H9 (cell line): ENCODE measurements at regions not wholly inside any gene's neighbourhood (a gene's known extent, or its start where the extent isn't known, plus 50 kb on each side); places are given as distances from the start of the nearest gene placed in this dataset.

ENCODE experiments used
- DNase-seq: peaks from one replicate; pipeline ENCODE4 v3.0.0-alpha.2; 2017
- H2AFZ ChIP-seq: one replicate; pipeline ENCODE4 v1.6.1; 2013; ENCODE audit warnings: mild to moderate bottlenecking, low read length, control low read depth, moderate library complexity
- H2AK5ac ChIP-seq: 2 replicates; pipeline ENCODE4 v1.6.1; 2013; ENCODE audit warnings: low read length, control low read depth, mixed read lengths; ENCODE audit not compliant: insufficient read length
- H2BK120ac ChIP-seq: one replicate; pipeline ENCODE4 v1.6.1; 2013; ENCODE audit warnings: low read depth, mild to moderate bottlenecking, low read length, control low read depth, inconsistent platforms; ENCODE audit not compliant: poor library complexity, severe bottlenecking
- H2BK12ac ChIP-seq: 2 replicates; pipeline ENCODE4 v1.6.1; 2013; ENCODE audit warnings: low read length, control low read depth, mixed read lengths, low read depth; ENCODE audit not compliant: insufficient read length
- H2BK15ac ChIP-seq: 2 replicates; pipeline ENCODE4 v1.6.1; 2013; ENCODE audit warnings: low read depth, low read length, control low read depth
- H2BK20ac ChIP-seq: one replicate; pipeline ENCODE4 v1.6.1; 2013; ENCODE audit warnings: low read depth, mild to moderate bottlenecking, low read length, control low read depth, inconsistent platforms; ENCODE audit not compliant: poor library complexity, severe bottlenecking
- H2BK5ac ChIP-seq: 2 replicates; pipeline ENCODE4 v1.6.1; 2013; ENCODE audit warnings: low read length, control low read depth, mixed read lengths; ENCODE audit not compliant: insufficient read length
- H3K14ac ChIP-seq: 2 replicates; pipeline ENCODE4 v1.6.1; 2013; ENCODE audit warnings: low read length, control low read depth; ENCODE audit not compliant: insufficient read depth
- H3K18ac ChIP-seq: 2 replicates; pipeline ENCODE4 v1.6.1; 2013; ENCODE audit warnings: low read depth, mild to moderate bottlenecking, mixed read lengths, low read length, control low read depth; ENCODE audit not compliant: insufficient read length
- H3K23ac ChIP-seq: 2 replicates; pipeline ENCODE4 v1.6.1; 2013; ENCODE audit warnings: low read length, control low read depth, mixed read lengths, low read depth; ENCODE audit not compliant: insufficient read length
- H3K23me2 ChIP-seq: 2 replicates; pipeline ENCODE4 v1.6.1; 2013; ENCODE audit warnings: low read depth, mild to moderate bottlenecking, mixed read lengths, low read length, control low read depth; ENCODE audit not compliant: insufficient read length, poor library complexity, severe bottlenecking
- H3K27ac ChIP-seq: 2 replicates; pipeline ENCODE4 v1.5.1; 2013; ENCODE audit warnings: low read length, control low read depth, mixed read lengths, low read depth; ENCODE audit not compliant: insufficient read length
- H3K27me3 ChIP-seq: 2 replicates; pipeline ENCODE4 v1.6.1; 2013; ENCODE audit warnings: low read length, control low read depth, inconsistent platforms; ENCODE audit not compliant: insufficient read depth
- H3K4ac ChIP-seq: 2 replicates; pipeline ENCODE4 v1.6.1; 2013; ENCODE audit warnings: low read depth, mild to moderate bottlenecking, control low read depth, inconsistent platforms, low read length, moderate library complexity
- H3K4me1 ChIP-seq: 2 replicates; pipeline ENCODE4 v1.6.1; 2013; ENCODE audit warnings: low read length, control low read depth, inconsistent platforms; ENCODE audit not compliant: insufficient read depth
- H3K4me2 ChIP-seq: 2 replicates; pipeline ENCODE4 v1.6.1; 2013; ENCODE audit warnings: low read length, control low read depth, mixed read lengths; ENCODE audit not compliant: insufficient read length, insufficient read depth
- H3K56ac ChIP-seq: 2 replicates; pipeline ENCODE4 v1.6.1; 2013; ENCODE audit warnings: low read depth, mild to moderate bottlenecking, mixed read lengths, low read length, control low read depth; ENCODE audit not compliant: insufficient read length
- H3K79me1 ChIP-seq: 2 replicates; pipeline ENCODE4 v1.6.1; 2013; ENCODE audit warnings: low read depth, mild to moderate bottlenecking, moderate library complexity, low read length, control low read depth, inconsistent platforms; ENCODE audit not compliant: insufficient read depth, poor library complexity, severe bottlenecking
- H3K79me2 ChIP-seq: 2 replicates; pipeline ENCODE4 v1.6.1; 2013; ENCODE audit warnings: low read length, control low read depth, inconsistent platforms; ENCODE audit not compliant: insufficient read depth
- H3K9ac ChIP-seq: 2 replicates; pipeline ENCODE4 v1.6.1; 2013; ENCODE audit warnings: low read length, control low read depth, mixed read lengths; ENCODE audit not compliant: insufficient read length; ENCODE audit errors: extremely low read depth
- H3K9me3 ChIP-seq: one replicate; pipeline ENCODE4 v1.6.1; 2013; ENCODE audit warnings: low read depth, low read length, inconsistent platforms; ENCODE audit not compliant: control insufficient read depth
- H3T11ph ChIP-seq: one replicate; pipeline ENCODE4 v1.6.1; 2013; ENCODE audit warnings: mild to moderate bottlenecking, low read length, control low read depth, inconsistent platforms
- H4K20me1 ChIP-seq: one replicate; pipeline ENCODE4 v1.6.1; 2013; ENCODE audit not compliant: control insufficient read depth, insufficient read length, insufficient read depth
- H4K5ac ChIP-seq: 2 replicates; pipeline ENCODE4 v1.6.1; 2013; ENCODE audit warnings: low read depth, mild to moderate bottlenecking, mixed read lengths, low read length, control low read depth; ENCODE audit not compliant: insufficient read length
- H4K8ac ChIP-seq: replicated peaks from 2 replicates; pipeline ENCODE4 v1.6.1; 2013; ENCODE audit warnings: low read length, control low read depth, mixed read lengths, low read depth; ENCODE audit not compliant: insufficient read length
- H4K91ac ChIP-seq: 2 replicates; pipeline ENCODE4 v1.6.1; 2013; ENCODE audit warnings: low read depth, mild to moderate bottlenecking, moderate library complexity, mixed read lengths, low read length, control low read depth; ENCODE audit not compliant: insufficient read length
- H3K27ac Mint-ChIP-seq, 3 experiments: 2 replicates in 2 of 3; 3 replicates in 1 of 3; pipeline ENCODE4 v1.8.0; 2020 to 2021; ENCODE audit warnings: mixed read lengths in 3 of 3, mild to moderate bottlenecking in 1 of 3, moderate library complexity in 1 of 3
- H3K27me3 Mint-ChIP-seq: 2 replicates; pipeline ENCODE4 v1.8.0; 2021; ENCODE audit warnings: low read depth, mild to moderate bottlenecking, moderate library complexity, mixed read lengths
- H3K36me3 Mint-ChIP-seq, 3 experiments: 2 replicates in 2 of 3; 3 replicates in 1 of 3; pipeline ENCODE4 v1.8.0; 2020 to 2021; ENCODE audit warnings: low read depth in 3 of 3, mixed read lengths in 3 of 3; ENCODE audit not compliant: insufficient read depth in 1 of 3
- H3K4me1 Mint-ChIP-seq, 2 experiments: 2 replicates each; pipeline ENCODE4 v1.8.0; 2020; ENCODE audit warnings: mixed read lengths in 2 of 2
- H3K4me3 Mint-ChIP-seq, 2 experiments: 2 replicates in 1 of 2; 3 replicates in 1 of 2; pipeline ENCODE4 v1.8.0; 2020 to 2021; ENCODE audit warnings: mild to moderate bottlenecking in 2 of 2, mixed read lengths in 2 of 2, moderate library complexity in 1 of 2
- H3K9me3 Mint-ChIP-seq, 2 experiments: 2 replicates in 1 of 2; 3 replicates in 1 of 2; pipeline ENCODE4 v1.8.0; 2020; ENCODE audit warnings: mild to moderate bottlenecking in 2 of 2, mixed read lengths in 2 of 2, moderate library complexity in 1 of 2
- CTCF ChIP-seq: fragments of 200-600 bp; sonication (generic); conservative IDR thresholded peaks from 3 replicates; pipeline ENCODE4 v1.8.0; 2021; ENCODE audit warnings: antibody characterized with exemption, mild to moderate bottlenecking
- WGBS: extraction: QIAGEN DNeasy Blood & Tissue Kit; methylation state at CpG from one replicate; pipeline ENCODE4 v1.1.7; 2013; ENCODE audit warnings: missing lambda C conversion rate, low lambda C conversion rate, mixed read lengths; ENCODE audit not compliant: insufficient read length; ENCODE audit errors: extremely low coverage; 5-methylcytosine and 5-hydroxymethylcytosine counted together

GRCh38 chr5:1998348-1998669 lies 115.6 kb upstream of the IRX4 start:
- H3K27ac ChIP-seq: no peak overlapping the region
- no peaks in the 10 kb centered on the region for H3K27me3 ChIP-seq
- no peaks in the 10 kb centered on the region for H4K20me1 ChIP-seq
- H3T11ph ChIP-seq: no peak overlapping the region
- no peak overlapping the region for H3K18ac ChIP-seq
- H4K91ac ChIP-seq: no peak overlapping the region
- H3K23ac ChIP-seq: no peak overlapping the region
- no peaks in the 10 kb centered on the region for H3K79me1 ChIP-seq
- H4K5ac ChIP-seq: no peak overlapping the region
- H3K4me3 Mint-ChIP-seq: no peak overlapping the region
- H2BK15ac ChIP-seq: no peak overlapping the region
- peaks cover 4 to 11% (median 7%) of the 10 kb centered on the region in 3 experiments; a peak in 6 of 7 replicates for H3K36me3 Mint-ChIP-seq
- H2AK5ac ChIP-seq: no peak overlapping the region
- H3K4me2 ChIP-seq: no peak overlapping the region
- no CpG with 5 or more reads among the region's 1 CpG for WGBS
- peaks cover 9 to 10% of the 10 kb centered on the region in 2 experiments; a peak in 4 of 5 replicates for H3K9me3 Mint-ChIP-seq
- H3K9ac ChIP-seq: no peak overlapping the region
- H3K23me2 ChIP-seq: no peaks in the 10 kb centered on the region
- H3K56ac ChIP-seq: no peak overlapping the region
- no peak overlapping the region for H4K8ac ChIP-seq
- no peak overlapping the region; a peak in 1 of 7 replicates for H3K27ac Mint-ChIP-seq
- no peak overlapping the region for H2BK5ac ChIP-seq
- H3K14ac ChIP-seq: no peak overlapping the region
- no peak overlapping the region for H2BK12ac ChIP-seq
- H2BK120ac ChIP-seq: no peak overlapping the region
- H3K9me3 ChIP-seq: no peaks in the 10 kb centered on the region
- TF ChIP-seq CTCF: no peak
- H3K4me1 ChIP-seq: no peaks in the 10 kb centered on the region
- no peak overlapping the region for H2AFZ ChIP-seq
- DNase-seq: no peak
- H3K4me1 Mint-ChIP-seq: peaks cover 18 to 24% of the 10 kb centered on the region in 2 experiments
- H3K79me2 ChIP-seq: no peaks in the 10 kb centered on the region
- H3K27me3 Mint-ChIP-seq: peaks cover 24% of the 10 kb centered on the region
- H3K4ac ChIP-seq: no peak overlapping the region
- H2BK20ac ChIP-seq: no peak overlapping the region
